Mesenteric fat pad (tissue), 1 donor: ENCODE measurements at regions not wholly inside any gene's neighbourhood (a gene's known extent, or its start where the extent isn't known, plus 50 kb on each side); places are given as distances from the start of the nearest gene placed in this dataset.
"Not testable (repeated sequence)": the region's sequence is repeated elsewhere in the genome, so short reads cannot be mapped to it uniquely, and the experiment has no call there.

ENCODE experiments used
- DNase-seq: peaks from one replicate; pipeline ENCODE4 v3.0.0-alpha.2; 2020; ENCODE audit warnings: low spot score
- donor health status: DM: yes; HTN: yes; CAD: no.

DNA sequence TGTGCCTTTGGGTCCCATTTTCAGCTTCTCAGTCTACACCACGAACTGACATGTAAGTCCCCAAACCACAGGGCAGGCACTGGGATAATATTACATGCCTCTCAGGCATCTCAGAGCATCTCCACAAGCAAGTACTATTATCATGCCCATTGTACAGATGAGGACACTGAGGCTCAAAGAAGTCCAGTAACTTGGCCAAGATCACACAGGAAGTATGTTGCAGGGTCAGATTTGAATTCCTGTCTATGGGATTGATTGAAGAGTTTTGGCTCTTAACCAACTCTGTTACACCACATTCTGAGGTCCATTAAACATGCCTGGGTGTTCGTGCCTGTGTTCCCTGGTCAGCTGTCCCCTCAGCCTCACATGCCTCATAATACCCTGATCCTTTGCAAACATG is 319.8 kb downstream of the FOXO1 start:
- no peak for DNase-seq

DNA sequence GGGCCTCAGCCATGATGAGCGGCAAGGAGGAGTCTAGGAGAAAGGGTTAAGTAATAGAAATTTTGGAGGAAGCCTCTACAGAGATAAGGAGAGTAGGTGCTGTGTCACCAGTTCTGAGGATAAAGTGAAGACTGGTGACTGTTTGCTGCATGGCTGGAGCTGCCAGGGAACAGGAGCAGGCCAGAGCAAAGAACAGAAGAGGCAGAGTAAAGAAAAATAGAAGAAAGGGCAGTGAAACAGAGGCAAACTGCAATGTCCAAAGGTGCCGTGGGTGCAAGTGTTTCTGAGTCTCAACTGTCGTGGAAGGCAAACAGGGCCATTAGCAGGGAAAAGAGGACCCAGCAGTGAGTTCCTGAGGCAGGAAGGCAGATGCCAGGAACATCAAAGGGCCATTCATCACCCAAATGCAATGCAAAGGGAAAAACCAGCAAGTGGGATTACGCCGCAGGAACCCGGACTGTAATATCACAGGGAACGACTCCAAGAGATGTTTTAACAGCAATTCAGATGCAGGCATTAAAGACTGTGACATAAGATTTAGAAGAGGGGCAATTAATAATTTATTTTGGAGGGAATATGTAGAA is 318.3 kb downstream of the FOXO1 start:
- no peak for DNase-seq

DNA sequence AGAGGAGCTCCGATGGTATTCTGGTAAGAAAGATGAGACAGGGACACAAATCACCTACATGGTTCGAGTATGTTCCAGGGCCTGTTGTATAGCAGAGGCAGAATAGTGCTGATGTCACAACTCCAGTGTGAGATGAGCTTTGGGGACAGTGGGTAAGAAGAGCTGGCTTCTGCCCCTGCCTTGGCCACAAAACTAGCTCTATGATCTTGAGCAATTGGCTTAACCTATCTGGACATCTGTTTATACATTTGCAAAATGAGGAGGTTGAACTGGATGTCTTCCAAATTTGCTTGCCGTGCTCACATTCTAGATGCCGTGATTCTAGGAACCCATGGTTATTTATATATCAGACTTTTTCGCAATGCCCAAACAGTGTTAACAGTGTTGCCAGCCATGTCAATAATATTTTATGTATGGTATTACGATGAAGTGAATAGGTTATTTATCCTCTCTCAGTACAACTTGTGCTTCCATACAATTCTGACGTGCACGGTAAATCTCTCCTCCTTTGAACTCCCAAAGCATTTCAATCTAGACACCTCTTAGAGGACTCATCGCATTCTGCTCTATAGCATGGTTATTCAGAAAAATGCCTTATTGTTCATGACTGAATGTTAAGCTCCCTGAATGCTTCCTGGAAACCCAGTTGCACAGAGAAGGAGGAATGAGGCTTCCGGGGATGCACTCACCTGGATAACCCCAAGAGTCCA is 316.0 kb downstream of the FOXO1 start:
- no peak for DNase-seq

DNA sequence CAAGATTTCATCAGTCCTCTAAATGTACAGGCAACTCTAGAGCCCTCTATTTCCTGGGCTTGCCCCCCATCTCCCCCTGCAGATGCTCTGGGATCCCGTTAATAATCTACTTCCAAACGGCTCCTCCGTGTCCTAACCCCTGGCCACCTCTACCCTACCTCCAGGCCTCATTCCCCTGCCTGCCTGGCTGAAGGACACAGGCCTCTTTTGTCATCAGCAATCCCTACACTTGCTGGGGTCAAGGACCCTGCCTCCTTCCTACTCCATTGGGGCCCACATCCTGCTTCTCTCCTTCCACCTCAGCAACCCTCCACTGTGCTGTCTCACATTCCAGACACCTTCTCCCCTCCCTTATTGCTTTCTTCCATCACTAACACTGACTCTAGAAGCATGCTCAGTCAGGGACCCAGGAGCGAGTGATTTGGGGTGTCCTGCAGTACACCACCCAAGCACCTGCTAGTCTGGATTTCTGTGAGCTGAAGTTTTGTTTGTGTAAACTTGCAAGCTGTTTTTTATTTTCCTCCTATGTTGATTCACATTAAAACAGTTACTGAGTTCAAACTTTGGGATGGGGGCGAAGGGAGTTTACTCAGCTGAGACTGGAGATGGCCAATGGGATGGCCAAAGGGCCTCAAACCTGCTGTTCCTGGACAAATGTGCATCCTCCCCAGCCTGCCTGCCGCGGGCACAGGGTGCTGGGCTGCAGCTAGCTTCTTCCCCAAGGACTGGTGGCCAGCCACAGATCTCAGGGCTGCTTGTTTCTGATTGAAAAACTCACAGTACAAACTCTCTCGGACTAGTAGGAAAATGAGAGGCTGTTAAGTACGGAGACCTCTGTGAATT is 314.7 kb downstream of the FOXO1 start:
- no peak for DNase-seq

DNA sequence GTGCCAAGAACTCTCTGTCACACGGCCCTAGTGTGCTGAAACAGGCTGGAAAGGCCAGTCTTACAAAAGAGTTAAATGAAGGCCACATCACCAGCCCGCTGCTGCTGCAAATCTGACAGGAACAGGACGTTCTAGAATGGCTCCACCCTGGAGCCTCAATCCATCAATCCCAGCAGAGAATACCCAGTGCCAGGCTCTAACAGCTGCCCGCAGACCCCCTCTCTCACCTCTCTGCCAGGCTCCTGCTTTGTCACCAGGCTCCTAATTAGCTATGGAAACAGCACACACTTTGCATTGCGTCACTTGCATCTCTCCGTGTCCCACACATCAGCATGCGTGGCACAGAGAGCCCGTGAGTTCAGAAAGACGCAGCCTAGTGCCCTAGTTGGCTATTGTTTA is 314.1 kb downstream of the FOXO1 start:
- DNase-seq, result no peak

DNA sequence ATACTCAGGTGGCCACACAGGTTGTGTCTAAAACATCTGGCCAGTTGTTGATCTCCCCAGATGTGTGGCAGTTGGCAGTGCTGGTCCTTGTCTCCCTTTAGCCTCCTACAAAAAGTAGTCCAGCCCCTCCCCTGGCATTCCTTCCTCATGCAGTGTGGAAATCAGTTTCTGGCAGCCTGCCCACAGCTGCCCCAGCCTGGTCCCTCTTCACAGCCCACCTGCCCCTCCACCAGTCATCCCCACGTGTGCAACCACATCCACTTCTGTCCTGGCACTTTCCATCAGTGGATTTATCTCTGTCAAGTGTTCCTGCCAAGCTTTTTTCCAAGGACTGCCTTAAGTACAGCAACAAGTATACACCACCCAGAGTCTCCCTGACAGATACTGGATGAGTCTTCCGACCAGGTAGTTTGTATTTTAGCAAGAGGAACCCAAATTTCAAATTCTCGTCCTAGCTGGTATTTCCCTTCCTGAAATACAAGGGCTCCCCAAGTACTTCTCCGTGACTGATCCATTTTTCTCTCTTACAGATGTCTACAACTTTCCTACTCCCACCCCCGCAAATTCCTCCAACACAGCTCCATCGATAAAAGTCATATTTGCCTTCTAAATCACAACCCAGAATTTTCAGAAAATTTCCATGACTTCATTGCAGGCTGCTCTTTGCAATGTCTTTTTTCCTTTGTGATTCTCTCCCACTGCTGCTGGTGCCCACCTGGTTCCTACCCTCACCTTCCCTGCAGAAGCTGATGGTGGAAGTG is 313.5 kb downstream of the FOXO1 start:
- DNase-seq, result no peak

DNA sequence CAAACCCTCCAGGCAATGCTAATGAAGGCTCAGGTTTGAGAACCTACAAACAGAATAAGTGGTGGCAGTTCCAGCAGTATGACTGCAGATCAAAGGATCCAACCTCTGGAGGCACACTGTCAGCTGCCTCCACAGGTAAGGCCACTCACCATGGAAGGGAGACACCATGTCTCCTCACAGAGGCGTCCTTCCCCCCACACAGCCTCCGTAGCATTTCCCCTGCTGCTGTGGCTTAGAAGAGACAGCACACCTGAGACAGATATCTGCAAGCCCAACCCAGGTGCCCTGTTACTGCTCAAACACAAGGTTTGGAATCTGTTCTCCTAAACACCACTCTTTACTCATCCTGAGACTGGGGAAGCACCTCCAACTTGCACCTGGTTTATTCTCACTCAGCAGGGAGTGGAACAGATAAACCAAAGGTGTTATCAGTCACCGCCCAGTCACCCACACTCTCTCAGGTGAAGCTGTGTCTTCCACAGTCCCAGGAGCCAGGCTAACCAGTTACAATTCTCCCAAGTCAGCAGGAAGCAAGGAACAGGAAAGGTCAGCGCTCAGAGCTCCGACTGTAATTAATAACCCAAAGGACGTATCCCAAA is 311.2 kb downstream of the FOXO1 start:
- DNase-seq, result no peak

DNA sequence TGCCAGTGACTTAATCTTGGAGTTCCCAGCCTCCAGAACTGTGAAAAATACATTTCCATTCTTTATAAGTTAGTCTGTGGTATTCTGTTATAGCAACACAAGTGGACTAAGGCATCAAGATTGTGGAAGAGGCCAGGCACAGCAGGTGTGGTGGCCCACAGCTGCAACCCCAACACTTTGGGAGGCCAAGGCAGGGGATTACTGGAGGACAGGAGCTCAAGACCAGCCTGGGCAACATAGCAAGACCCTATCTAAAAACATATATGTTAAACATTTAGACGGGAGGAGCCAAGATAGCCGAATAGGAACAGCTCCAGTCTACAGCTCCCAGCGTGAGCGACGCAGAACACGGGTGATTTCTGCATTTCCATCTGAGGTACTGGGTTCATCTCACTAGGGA is 310.4 kb downstream of the FOXO1 start:
- DNase-seq, result no peak

DNA sequence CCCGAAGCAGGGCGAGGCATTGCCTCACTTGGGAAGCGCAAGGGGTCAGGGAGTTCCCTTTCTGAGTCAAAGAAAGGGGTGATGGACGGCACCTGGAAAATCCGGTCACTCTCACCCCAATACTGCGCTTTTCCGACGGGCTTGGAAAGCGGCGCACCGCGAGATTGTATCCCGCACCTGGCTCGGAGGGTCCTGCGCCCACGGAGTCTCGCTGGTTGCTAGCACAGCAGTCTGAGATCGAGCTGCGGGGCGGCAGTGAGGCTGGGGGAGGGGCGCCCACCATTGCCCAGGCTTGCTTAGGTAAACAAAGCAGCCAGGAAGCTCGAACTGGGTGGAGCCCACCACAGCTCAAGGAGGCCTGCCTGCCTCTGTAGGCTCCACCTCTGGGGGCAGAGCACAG is 310.0 kb downstream of the FOXO1 start:
- not testable (repeated sequence) for DNase-seq

DNA sequence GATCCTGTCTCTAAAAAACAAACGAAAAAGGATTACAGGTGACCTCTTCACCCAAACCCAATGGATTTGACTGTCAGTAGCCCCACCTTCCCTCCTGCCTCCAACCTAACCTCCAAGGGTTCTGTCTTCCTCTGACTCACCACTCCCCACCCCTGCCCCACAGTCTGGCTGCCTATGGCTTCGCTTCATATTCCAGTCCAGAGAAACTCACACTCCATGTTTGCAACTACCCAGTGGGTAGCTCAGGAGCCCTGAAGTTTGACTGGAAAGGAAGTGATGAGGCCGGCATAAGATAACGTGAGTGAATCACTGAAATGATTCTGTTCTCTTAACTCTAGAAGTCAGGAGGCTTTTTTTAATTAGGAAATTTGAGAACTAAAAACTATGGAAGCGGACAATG is 303.9 kb downstream of the FOXO1 start:
- DNase-seq, result peak; percentile 59

DNA sequence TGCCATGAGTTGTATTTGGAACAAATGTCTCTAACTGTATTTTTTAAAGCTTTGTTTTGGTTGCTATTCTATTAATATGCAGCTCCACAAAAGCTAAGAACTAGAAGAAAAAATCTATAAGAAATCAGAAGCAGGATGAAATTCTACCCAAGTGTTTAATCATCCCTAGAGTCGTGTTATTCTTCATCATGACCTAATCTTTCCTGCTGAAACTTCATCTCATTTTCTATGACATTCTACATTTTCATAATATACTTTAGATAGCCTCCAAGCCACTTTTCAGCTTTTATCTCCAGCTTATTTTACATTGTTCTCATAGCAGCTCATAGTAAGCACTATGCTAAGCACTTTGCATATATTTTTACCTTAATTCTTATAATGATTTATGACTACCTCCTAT is 302.8 kb downstream of the FOXO1 start:
- no peak for DNase-seq

DNA sequence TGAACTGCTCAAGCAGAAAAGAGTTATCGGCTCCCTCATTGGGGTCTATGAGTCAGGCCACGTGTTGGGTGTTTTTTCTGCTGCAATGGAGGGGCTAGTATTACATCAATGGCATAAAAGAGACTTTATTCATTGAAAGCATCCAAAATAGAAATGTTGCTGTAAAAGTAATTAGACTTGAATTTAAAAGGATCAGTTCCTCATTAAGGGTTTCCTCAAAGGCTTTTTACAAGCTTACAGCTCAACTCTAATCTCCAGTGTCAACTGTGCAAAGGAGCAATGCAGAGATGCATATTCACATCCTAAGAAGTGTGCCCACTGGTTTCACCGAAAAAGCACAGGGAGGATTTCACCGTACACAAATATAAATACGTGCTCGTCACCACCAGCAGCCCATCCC is 300.3 kb downstream of the FOXO1 start:
- no peak for DNase-seq

DNA sequence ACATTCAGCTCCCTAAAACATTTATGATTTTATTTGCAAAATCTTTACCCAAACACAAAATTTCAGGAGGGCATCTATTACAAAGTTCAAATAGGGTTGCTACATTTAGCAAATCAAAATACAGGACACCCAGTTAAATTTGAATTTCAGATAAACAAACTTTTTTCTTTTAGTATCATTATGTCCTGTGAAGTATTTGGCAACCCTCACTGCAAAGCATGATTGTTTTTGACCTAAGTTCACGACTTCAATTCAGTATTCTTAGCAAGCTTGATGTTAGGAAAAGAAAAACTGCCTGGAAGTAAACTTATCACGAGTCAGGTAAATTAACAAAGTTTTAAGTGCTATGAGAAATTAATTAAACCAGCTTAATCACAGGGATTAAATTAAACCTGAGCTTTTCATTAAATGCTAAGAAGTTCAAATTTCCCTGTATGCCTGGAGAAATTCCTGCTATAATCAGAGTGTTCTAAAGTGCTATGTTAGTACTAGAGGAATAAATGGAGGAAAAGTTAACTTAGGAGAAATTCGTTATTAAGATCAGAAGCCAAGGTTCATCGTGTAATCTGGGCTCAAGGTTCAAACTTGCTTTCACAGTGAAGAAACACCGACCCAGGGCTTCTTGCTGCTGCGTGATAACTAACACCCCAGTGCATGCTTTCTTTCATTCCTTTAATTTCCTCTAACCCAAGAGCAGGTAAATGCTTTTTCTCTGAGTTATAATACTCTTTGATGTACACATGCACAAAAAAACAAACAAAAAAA is 298.1 kb downstream of the FOXO1 start:
- no peak for DNase-seq

DNA sequence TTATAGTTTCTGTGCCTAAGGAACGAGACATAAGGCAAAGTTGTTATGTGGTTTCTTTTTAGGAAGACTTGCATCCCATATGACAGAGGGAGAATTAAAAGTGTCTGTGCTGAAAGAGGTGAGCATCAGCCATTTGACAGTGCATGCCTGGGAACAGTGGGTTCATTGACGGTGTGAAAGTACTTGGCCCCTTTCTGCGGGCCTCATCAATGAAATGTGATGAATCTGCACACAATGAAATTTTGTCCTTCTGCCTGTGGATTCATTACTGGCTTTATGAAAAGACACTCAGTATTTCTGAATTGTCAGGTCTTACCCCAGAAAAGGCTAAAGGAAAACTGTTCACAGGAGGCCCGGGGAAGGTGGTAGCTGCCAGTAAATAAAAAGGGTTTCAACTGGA is 295.8 kb downstream of the FOXO1 start:
- DNase-seq, result no peak

DNA sequence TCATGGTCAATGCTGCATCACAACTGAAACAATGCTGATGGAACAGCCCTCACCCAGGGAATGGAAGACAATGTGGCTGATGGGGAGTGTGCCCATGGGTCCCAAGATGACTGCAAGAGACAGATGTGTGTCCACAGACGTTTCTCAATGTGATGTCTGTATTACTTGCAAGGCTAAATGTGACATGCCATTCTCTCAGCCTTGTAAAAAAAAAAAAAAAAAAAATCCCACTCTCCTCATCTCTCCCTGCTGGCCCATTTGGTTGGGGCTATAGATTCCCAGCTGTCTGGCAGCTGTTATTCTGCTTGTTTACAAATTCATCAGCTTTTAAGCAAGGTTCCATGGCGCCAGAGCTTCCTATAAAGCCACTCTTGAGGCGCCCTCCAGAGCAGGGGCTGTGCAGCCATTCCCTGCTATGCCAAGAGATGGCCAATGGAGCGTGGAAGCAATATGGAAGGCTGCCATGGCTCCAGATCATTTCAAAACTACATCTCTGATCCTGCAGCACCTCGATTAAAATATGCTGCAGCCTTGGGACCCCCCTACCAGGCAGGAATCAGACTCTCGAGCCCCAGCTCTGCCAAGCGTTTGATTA is 294.8 kb downstream of the FOXO1 start:
- DNase-seq, result no peak

DNA sequence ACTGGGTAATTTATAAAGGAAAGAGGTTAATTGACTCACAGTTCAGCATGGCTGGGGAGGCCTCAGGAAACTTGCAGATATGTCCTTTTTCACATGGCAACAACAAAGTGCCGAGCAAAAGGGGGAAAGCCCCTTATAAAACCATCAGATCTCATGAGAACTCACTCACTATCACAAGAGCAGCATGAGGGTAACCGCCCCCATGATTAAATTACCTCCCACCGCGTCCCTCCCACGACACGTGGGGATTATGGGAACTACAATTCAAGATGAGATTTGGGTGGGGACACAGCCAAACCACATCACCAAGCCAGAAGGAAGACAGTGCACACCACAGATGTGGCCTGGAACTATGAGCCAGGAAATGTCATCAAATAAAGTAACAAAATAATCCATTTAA is 292.8 kb downstream of the FOXO1 start:
- not testable (repeated sequence) for DNase-seq

DNA sequence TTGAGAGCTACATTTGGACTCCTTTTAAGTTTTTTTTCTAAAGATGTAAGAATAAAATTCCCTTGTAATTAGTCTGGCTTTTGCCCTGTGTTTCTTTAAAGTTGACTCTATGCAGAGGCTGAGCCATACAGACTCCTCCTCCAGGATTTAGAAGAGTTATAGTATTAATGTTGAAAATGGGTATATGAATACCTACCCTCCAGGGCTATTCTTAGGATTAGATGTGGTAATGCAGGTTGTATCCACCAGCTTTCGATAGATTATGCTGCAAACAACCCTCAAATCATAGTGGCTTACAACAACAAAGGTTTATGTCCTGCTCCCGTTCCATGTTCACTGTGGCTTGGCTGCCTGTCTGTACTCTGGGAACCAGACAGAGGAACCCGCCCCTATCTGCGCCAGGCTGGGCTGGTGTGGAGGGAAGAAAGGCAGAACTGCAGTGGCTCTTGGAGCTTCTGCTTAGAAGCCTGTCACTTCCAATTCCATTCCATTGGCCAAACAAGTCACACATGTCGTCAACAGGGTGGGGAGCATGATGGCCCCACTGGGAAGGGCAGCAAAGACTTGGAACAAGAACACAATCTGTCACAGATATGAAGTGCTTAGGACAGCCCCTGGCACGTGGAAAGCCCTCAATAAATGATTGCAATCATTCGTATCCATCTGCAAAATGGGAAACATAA is 290.8 kb downstream of the FOXO1 start:
- no peak for DNase-seq

DNA sequence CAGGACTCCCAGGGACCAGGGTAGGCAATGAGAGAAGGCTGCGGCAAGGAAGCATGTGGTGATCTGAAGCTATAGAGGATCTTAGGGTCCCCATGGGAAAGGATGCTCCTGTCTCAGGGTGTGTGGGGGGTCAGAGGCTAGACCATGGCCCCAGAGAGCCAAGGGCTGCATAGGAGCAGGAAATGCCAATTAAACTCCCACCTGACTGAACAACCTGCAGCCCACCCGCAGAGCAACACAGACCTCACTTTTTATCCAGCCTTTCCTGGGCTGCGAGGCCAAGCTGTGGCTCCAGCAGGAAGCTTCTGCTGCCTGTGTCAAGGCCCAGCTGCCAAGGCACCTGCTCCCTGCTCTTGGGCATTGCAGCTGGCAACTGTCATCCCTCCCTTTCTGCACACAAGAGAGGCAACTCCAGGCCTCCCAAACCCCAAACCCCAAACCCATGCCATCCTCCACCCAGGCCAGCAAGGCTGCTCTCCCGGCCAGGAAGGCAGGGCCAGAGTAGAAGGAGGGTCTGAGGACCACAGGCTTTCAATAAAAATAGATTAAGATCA is 290.1 kb downstream of the FOXO1 start:
- no peak for DNase-seq

DNA sequence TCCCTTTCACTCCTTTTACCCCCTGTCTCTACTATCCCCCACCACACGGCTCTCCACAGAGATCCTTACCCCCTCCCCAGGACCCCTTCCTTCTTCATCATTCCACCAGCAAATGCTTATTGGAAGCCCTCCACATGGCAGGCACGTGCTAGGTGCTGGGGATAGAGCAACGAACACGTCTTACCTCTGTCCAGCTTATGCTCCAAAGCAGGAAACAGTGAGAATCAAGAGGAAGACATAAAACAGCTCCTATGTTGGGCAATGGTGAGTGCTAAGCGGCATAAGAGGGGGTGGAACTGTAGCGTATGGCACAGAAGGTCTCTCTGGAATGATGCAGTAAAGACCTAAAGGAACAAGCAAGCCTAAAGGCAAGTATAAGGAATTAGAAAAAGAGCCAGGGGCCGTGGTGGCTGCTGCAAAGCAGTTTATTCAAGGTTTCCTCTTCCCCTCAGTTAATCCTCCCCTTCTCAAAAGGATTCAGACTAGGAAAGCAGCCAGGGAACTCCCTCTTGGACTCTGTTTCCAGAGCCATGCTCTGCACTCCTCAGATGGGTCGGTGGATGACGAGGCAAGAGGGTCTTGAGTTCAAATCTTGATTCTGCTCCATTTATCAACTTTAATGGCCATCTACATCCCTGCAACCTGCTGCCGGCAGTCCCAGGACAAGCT is 289.4 kb downstream of the FOXO1 start:
- no peak for DNase-seq
